ENCODE measurements at regions not wholly inside any gene's neighbourhood (a gene's known extent, or its start where the extent isn't known, plus 50 kb on each side); places are given as distances from the start of the nearest gene placed in this dataset.

DNA sequence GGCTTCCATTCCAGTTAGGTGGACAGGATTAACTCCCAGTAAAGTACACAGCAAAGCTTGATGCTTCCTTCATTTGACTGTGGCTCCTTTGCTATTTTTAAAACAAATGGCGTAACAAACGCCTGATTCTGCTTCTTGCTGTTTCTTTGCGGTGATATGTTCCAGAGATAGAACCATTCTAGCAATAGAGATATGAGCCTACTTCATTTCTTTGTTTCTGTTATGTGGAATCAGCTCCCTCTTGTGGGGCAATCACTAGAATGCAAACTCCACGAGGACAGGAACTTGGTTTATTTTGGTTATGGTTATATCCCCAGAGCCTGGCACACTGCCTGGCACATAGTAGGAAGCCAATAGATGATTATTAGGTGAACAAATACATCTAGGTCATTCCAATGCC is 122.6 kb upstream of the SLC6A11 start:
- BruUV-seq (replicated peaks) = no TSS peak
- Histone ChIP-seq H3K4me2 (ENCODE audit: insufficient read depth, low read length) (no peak overlapping the region), H3K27ac (ENCODE audit: insufficient read depth, low read depth, low read length) (no peak overlapping the region), H2AFZ (ENCODE audit: low read depth, low read length) (no peak overlapping the region), H3K36me3 (ENCODE audit: control insufficient read depth in 2 of 2, extremely low read depth in 1 of 2, insufficient read depth in 2 of 2, low read length in 2 of 2) (no peaks in the 10 kb centered on the region), H3K27me3 (ENCODE audit: control insufficient read depth in 2 of 2, insufficient read depth in 2 of 2, low read length in 2 of 2) (no peaks in the 10 kb centered on the region), H3K4me3 (replicated peaks in 1 of 3; ENCODE audit: insufficient read depth in 1 of 3, low read depth in 1 of 3, low read length in 3 of 3) (no peak overlapping the region), H4K20me1 (replicated peaks; ENCODE audit: control insufficient read depth, extremely low read depth, insufficient read depth, low read length) (no peaks in the 10 kb centered on the region), H3K4me1 (ENCODE audit: control insufficient read depth, extremely low read depth, insufficient read depth, low read length) (no peaks in the 10 kb centered on the region), H3K9me3 (replicated peaks; ENCODE audit: control insufficient read depth, insufficient read depth, low read length) (no peaks in the 10 kb centered on the region), H3K9me1 (replicated peaks; ENCODE audit: control insufficient read depth, extremely low read depth, insufficient read depth, low read length) (no peaks in the 10 kb centered on the region), H3K9ac (replicated peaks; ENCODE audit: extremely low read depth, insufficient read depth, low read length) (no peak overlapping the region), H3K79me2 (ENCODE audit: control insufficient read depth, insufficient read depth, low read length) (no peaks in the 10 kb centered on the region)
- CTCF ChIA-PET = interaction anchor here (1.0 kb wide), 1 partner anchor 354 kb away, joined by 3 read pairs; no protein-coding TSS in a partner anchor
- POLR2A ChIA-PET = no interaction called here
- intact Hi-C loops (cut with micrococcal nuclease) = no loop called here
- DNase-seq (ENCODE audit: low read depth, low spot score) (no peak), FAIRE-seq (no peak)
- TF ChIP-seq EZH2 (IDR thresholded peaks at IDR 0.05; ENCODE audit: borderline replicate concordance, low read depth, low read length, severe bottlenecking) (no peak), MYC (IDR thresholded peaks at IDR 0.05; ENCODE audit: low read depth, low read length) (no peak), POLR2A (IDR thresholded peaks at IDR 0.05; ENCODE audit: low read depth, low read length) (no peak), GATA2 (IDR thresholded peaks at IDR 0.05; ENCODE audit: insufficient read depth, insufficient read length, low read depth, low read length) (no peak), JUN (IDR thresholded peaks at IDR 0.05; ENCODE audit: borderline replicate concordance, insufficient read depth, insufficient read length, low read depth) (no peak), POLR2AphosphoS5 (IDR thresholded peaks at IDR 0.05; ENCODE audit: insufficient read depth, low read depth, low read length) (no peak), FOS (IDR thresholded peaks at IDR 0.05; ENCODE audit: borderline replicate concordance, insufficient read depth, low read length) (no peak)
- TF ChIP-seq, protein P1, sequence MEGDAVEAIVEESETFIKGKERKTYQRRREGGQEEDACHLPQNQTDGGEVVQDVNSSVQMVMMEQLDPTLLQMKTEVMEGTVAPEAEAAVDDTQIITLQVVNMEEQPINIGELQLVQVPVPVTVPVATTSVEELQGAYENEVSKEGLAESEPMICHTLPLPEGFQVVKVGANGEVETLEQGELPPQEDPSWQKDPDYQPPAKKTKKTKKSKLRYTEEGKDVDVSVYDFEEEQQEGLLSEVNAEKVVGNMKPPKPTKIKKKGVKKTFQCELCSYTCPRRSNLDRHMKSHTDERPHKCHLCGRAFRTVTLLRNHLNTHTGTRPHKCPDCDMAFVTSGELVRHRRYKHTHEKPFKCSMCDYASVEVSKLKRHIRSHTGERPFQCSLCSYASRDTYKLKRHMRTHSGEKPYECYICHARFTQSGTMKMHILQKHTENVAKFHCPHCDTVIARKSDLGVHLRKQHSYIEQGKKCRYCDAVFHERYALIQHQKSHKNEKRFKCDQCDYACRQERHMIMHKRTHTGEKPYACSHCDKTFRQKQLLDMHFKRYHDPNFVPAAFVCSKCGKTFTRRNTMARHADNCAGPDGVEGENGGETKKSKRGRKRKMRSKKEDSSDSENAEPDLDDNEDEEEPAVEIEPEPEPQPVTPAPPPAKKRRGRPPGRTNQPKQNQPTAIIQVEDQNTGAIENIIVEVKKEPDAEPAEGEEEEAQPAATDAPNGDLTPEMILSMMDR (IDR thresholded peaks at IDR 0.05; ENCODE audit: extremely low read depth in 1 of 2, insufficient read depth in 1 of 2, low read depth in 1 of 2, low read length in 2 of 2) = no peak
- TF ChIP-seq, protein P2, sequence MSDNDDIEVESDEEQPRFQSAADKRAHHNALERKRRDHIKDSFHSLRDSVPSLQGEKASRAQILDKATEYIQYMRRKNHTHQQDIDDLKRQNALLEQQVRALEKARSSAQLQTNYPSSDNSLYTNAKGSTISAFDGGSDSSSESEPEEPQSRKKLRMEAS (IDR thresholded peaks at IDR 0.05; ENCODE audit: insufficient read depth, insufficient read length) = no peak
- dilution Hi-C loops (cut with MboI; ENCODE audit: extremely low pct_ligation_motif_present, low sequenced_read_pairs) = no loop called here
